Activated naive CD8-positive, alpha-beta T cell treated with anti-CD3 and anti-CD28 coated beads, Interleukin-2, amount 50 U/mL, for 24 hours (primary cell): ENCODE measurements at regions not wholly inside any gene's neighbourhood (a gene's known extent, or its start where the extent isn't known, plus 50 kb on each side); places are given as distances from the start of the nearest gene placed in this dataset.

Experiments
- ATAC-seq: fragments of 150-1000 bp; cut with Tn5 transposase; one replicate; pipeline ENCODE4 v1.10.0; 2021
- DNase-seq: peaks from one replicate; pipeline ENCODE4 v3.0.0; 2021
- H3K27ac Mint-ChIP-seq: one replicate; pipeline ENCODE4 v1.8.0; 2021; ENCODE audit warnings: mild to moderate bottlenecking, mixed read lengths
- H3K27me3 Mint-ChIP-seq: one replicate; pipeline ENCODE4 v1.8.0; 2021; ENCODE audit warnings: mixed read lengths
- H3K36me3 Mint-ChIP-seq: one replicate; pipeline ENCODE4 v1.8.0; 2021; ENCODE audit warnings: low read depth, mixed read lengths
- H3K4me1 Mint-ChIP-seq: one replicate; pipeline ENCODE4 v1.8.0; 2021; ENCODE audit warnings: mixed read lengths
- H3K4me3 Mint-ChIP-seq: one replicate; pipeline ENCODE4 v1.8.0; 2021; ENCODE audit warnings: mild to moderate bottlenecking, moderate library complexity, mixed read lengths
- H3K9me3 Mint-ChIP-seq: one replicate; pipeline ENCODE4 v1.8.0; 2021; ENCODE audit warnings: mixed read lengths

DNA sequence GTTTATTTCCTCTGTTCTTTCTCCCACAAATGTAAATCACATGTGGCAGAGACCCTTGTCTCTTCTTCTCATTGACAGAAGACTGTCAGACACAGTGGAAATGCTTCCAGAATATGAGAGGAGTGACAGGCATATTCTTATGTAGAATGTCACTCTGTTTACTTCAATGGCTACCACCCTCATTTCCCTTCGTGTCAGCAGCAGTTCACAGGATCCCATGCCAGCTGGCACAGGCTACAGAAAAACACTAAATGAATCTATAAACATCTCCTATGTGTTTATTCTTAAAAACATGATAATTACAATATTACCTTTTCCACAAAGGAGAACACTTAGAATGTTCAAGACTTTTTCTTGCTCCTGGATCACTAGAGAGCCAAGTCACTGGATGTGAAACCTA is 183.8 kb upstream of the CNTN1 start:
- Mint-ChIP-seq H3K27ac (no peak overlapping the region), H3K4me1 (no peaks in the 10 kb centered on the region), H3K4me3 (no peak overlapping the region), H3K9me3 (no peaks in the 10 kb centered on the region), H3K36me3 (no peaks in the 10 kb centered on the region), H3K27me3 (no peaks in the 10 kb centered on the region)
- ATAC-seq (no peak), DNase-seq (no peak)

GRCh38 chr12:40511341-40511740 is 180.9 kb upstream of the CNTN1 start:
- Mint-ChIP-seq H3K9me3 (no peaks in the 10 kb centered on the region), H3K27me3 (no peaks in the 10 kb centered on the region), H3K4me3 (no peak overlapping the region), H3K27ac (no peak overlapping the region), H3K4me1 (no peaks in the 10 kb centered on the region), H3K36me3 (no peaks in the 10 kb centered on the region)
- ATAC-seq (no peak), DNase-seq (no peak)

GRCh38 chr12:40515041-40515816 is 177.0 kb upstream of the CNTN1 start:
- no peak for DNase-seq
- ATAC-seq, result no peak
- Mint-ChIP-seq H3K27me3 (no peaks in the 10 kb centered on the region), H3K27ac (no peak overlapping the region), H3K4me1 (no peaks in the 10 kb centered on the region), H3K4me3 (no peak overlapping the region), H3K9me3 (no peaks in the 10 kb centered on the region), H3K36me3 (no peaks in the 10 kb centered on the region)

- H3K4me1 Mint-ChIP-seq, result no peaks in the 10 kb centered on the region
- no peaks in the 10 kb centered on the region for H3K9me3 Mint-ChIP-seq
- H3K36me3 Mint-ChIP-seq, result no peaks in the 10 kb centered on the region
- no peak overlapping the region for H3K4me3 Mint-ChIP-seq
- no peak for ATAC-seq
- no peak for DNase-seq
- no peak overlapping the region for H3K27ac Mint-ChIP-seq
- no peaks in the 10 kb centered on the region for H3K27me3 Mint-ChIP-seq
These were observed 169.4 kb upstream of the CNTN1 start for GRCh38 chr12:40522837-40523236.

DNA sequence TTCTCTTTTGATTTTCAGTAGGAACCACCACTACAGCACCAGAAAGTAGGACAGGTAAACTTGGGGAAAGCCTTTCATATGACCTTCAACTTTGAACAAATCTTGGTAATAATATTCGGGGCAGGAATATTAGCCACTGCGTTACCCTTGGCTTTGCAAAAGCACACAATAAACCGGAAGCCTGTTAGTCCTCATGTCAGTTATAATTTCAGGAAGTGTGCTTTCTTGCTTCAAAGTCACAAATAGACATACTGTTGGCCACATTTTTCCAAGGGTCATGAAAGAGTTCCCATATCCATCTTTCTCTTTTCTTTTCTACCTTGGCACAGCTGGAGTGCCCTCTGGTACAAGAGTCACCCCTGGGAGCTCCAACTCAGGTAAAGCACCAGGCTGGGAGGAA is 167.2 kb upstream of the CNTN1 start:
- no peak overlapping the region for H3K4me3 Mint-ChIP-seq
- H3K9me3 Mint-ChIP-seq, result no peaks in the 10 kb centered on the region
- DNase-seq (no peak), ATAC-seq (no peak)
- H3K4me1 Mint-ChIP-seq, result no peaks in the 10 kb centered on the region
- H3K36me3 Mint-ChIP-seq, result no peaks in the 10 kb centered on the region
- no peak overlapping the region for H3K27ac Mint-ChIP-seq
- H3K27me3 Mint-ChIP-seq, result no peaks in the 10 kb centered on the region

DNA sequence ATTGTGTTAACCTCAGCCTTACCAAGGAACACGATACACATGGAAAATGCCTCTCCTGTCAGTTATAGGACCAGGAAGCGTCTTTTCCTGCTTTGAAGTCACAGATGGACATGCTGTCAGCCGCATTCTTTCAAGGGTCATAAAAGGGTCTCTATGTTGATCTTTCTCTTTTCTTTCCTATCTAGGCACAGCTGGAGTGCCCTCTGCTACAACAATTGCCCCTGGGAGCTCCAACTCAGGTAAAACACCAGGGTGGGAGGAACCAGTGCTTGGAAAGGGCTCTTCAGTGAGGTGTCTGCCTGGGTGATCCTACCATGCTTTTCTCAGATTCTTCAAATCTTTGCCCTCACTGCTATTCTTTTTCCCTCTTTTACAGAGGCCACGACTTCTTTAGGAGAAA is 157.4 kb upstream of the CNTN1 start:
- no peaks in the 10 kb centered on the region for H3K9me3 Mint-ChIP-seq
- H3K27me3 Mint-ChIP-seq, result no peaks in the 10 kb centered on the region
- H3K27ac Mint-ChIP-seq, result no peak overlapping the region
- no peak overlapping the region for H3K4me3 Mint-ChIP-seq
- DNase-seq (no peak), ATAC-seq (no peak)
- H3K36me3 Mint-ChIP-seq, result no peaks in the 10 kb centered on the region
- no peaks in the 10 kb centered on the region for H3K4me1 Mint-ChIP-seq

DNA sequence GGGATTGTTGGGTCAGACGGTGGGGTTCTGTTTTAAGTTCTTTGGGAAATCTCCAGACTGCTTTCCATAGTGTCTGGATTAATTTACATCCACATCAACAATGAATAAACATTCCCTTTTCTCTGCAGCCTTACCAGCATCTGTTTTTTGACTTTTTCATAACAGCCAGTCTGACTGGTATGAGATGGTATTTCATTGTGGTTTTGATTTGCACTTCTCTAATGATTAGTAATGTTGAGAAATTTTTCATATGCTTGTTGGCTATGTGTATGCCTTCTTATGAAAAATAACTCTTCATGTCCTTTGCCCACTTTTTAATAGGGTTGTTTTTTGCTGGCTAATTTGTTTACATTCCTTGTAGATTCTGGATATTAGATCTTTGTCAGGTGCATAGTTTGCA is 140.8 kb upstream of the CNTN1 start:
- Mint-ChIP-seq H3K4me1 (no peaks in the 10 kb centered on the region), H3K27me3 (no peaks in the 10 kb centered on the region), H3K36me3 (no peaks in the 10 kb centered on the region), H3K27ac (no peak overlapping the region), H3K9me3 (peaks cover 3% of the 10 kb centered on the region), H3K4me3 (no peak overlapping the region)
- no peak for DNase-seq
- ATAC-seq, result no peak

GRCh38 chr12:40552868-40553267 is 139.4 kb upstream of the CNTN1 start:
- no peaks in the 10 kb centered on the region for H3K36me3 Mint-ChIP-seq
- ATAC-seq (no peak), DNase-seq (no peak)
- H3K4me3 Mint-ChIP-seq, result no peak overlapping the region
- H3K27me3 Mint-ChIP-seq, result no peaks in the 10 kb centered on the region
- no peaks in the 10 kb centered on the region for H3K4me1 Mint-ChIP-seq
- no peak overlapping the region for H3K27ac Mint-ChIP-seq
- H3K9me3 Mint-ChIP-seq, result peaks cover 3% of the 10 kb centered on the region

- Mint-ChIP-seq H3K4me1 (no peaks in the 10 kb centered on the region), H3K27me3 (no peaks in the 10 kb centered on the region), H3K4me3 (no peak overlapping the region), H3K9me3 (peaks cover 3% of the 10 kb centered on the region), H3K27ac (no peak overlapping the region), H3K36me3 (no peaks in the 10 kb centered on the region)
- DNase-seq, result no peak
- ATAC-seq, result no peak
These were observed 134.3 kb upstream of the CNTN1 start for GRCh38 chr12:40557980-40558379.

- Mint-ChIP-seq H3K9me3 (peaks cover 3% of the 10 kb centered on the region), H3K27ac (no peak overlapping the region), H3K27me3 (no peaks in the 10 kb centered on the region), H3K36me3 (no peaks in the 10 kb centered on the region), H3K4me3 (no peak overlapping the region), H3K4me1 (no peaks in the 10 kb centered on the region)
- ATAC-seq, result no peak
- DNase-seq, result no peak
These were observed 132.4 kb upstream of the CNTN1 start for GRCh38 chr12:40559865-40560264.

GRCh38 chr12:40560848-40561247 is 131.4 kb upstream of the CNTN1 start:
- peaks cover 3% of the 10 kb centered on the region for H3K9me3 Mint-ChIP-seq
- H3K27ac Mint-ChIP-seq, result no peak overlapping the region
- H3K36me3 Mint-ChIP-seq, result no peaks in the 10 kb centered on the region
- H3K4me3 Mint-ChIP-seq, result no peak overlapping the region
- H3K27me3 Mint-ChIP-seq, result no peaks in the 10 kb centered on the region
- no peaks in the 10 kb centered on the region for H3K4me1 Mint-ChIP-seq
- ATAC-seq (no peak), DNase-seq (no peak)

DNA sequence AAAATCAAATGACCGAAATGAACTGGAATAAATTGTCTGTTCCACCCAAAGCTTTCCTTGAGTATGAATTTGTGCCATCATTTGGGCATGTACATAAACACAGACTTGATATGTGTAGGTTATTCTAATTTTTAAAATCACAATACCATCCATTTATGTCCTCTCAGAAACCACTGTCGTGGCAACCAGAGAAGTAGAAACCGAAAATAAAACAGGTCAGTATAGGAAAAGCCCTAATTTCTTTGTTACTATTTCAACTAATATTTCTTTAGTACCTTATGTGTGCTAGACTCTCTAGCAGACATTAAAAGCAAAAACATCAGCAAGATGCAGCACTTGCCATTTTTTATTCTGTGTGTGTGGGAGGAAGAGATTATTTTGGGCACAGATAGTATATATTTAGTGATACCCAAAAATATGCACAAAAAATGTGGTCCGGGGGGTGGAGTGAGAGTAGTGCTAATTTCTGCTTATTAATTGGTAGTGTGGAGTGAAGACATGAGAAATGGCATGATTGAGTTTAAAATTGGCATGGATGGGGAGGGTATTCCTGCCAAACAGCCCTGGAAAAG is 130.8 kb upstream of the CNTN1 start:
- no peaks in the 10 kb centered on the region for H3K9me3 Mint-ChIP-seq

GRCh38 chr12:40565029-40565633 is 127.1 kb upstream of the CNTN1 start:
- Mint-ChIP-seq H3K4me1 (no peaks in the 10 kb centered on the region), H3K9me3 (no peaks in the 10 kb centered on the region), H3K27me3 (no peaks in the 10 kb centered on the region), H3K36me3 (no peaks in the 10 kb centered on the region), H3K4me3 (no peak overlapping the region), H3K27ac (no peak overlapping the region)
- DNase-seq, result no peak
- no peak for ATAC-seq

More for the DNA sequence above, 130.8 kb upstream of the CNTN1 start:
- Mint-ChIP-seq H3K4me1 (no peaks in the 10 kb centered on the region), H3K36me3 (no peaks in the 10 kb centered on the region), H3K27me3 (no peaks in the 10 kb centered on the region), H3K27ac (no peak overlapping the region), H3K4me3 (no peak overlapping the region)
- DNase-seq, result no peak
- no peak for ATAC-seq

GRCh38 chr12:40566271-40566670 is 126.0 kb upstream of the CNTN1 start:
- no peak overlapping the region for H3K27ac Mint-ChIP-seq
- no peaks in the 10 kb centered on the region for H3K27me3 Mint-ChIP-seq
- no peak overlapping the region for H3K4me3 Mint-ChIP-seq
- ATAC-seq (no peak), DNase-seq (no peak)
- no peaks in the 10 kb centered on the region for H3K9me3 Mint-ChIP-seq
- H3K36me3 Mint-ChIP-seq, result no peaks in the 10 kb centered on the region
- no peaks in the 10 kb centered on the region for H3K4me1 Mint-ChIP-seq

DNA sequence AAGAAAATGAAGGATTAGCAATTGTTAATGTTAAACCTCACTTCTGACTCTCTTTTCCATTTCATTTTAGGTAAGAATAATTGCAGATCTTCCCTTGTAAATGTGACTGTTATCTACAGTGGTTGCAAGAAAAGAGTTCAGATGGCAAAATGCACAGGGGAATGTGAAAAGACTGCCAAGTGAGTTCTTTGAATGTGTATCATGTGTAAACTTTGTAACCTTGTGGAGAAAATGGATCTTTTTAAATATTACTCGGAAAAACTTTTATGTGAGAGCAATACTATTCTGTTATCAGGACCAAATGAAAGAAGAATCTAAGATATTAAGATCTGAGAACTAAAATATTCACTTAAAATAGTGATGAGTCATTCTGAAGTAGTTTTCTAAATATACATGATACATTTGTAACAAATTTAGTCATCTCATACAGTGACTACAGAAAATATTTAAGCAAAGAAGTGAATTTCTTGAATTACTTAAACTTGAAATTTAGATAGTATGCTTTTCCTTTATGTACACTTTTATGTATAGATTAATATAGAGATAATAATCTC is 122.5 kb upstream of the CNTN1 start:
- Mint-ChIP-seq H3K27ac (no peak overlapping the region), H3K4me1 (no peaks in the 10 kb centered on the region), H3K36me3 (no peaks in the 10 kb centered on the region), H3K27me3 (no peaks in the 10 kb centered on the region), H3K4me3 (no peak overlapping the region), H3K9me3 (peaks cover under 1% of the 10 kb centered on the region)
- no peak for DNase-seq
- ATAC-seq, result no peak
